Trophoblast cell (in vitro differentiated cells and primary cell): ENCODE measurements at regions not wholly inside any gene's neighbourhood (a gene's known extent, or its start where the extent isn't known, plus 50 kb on each side); places are given as distances from the start of the nearest gene placed in this dataset.

Experiments
- DNase-seq, 2 donors: peaks; one replicate each; pipeline ENCODE4 v3.0.0-alpha.2; 2016
- H2AFZ ChIP-seq: 2 replicates; pipeline ENCODE4 v1.6.1; 2013; ENCODE audit warnings: low read length, moderate library complexity, mild to moderate bottlenecking; ENCODE audit not compliant: insufficient read depth, poor library complexity
- H2AK5ac ChIP-seq: 2 replicates; pipeline ENCODE4 v1.6.1; 2013; ENCODE audit warnings: mild to moderate bottlenecking, low read length
- H2BK120ac ChIP-seq: 2 replicates; pipeline ENCODE4 v1.6.1; 2013; ENCODE audit warnings: low read length, mild to moderate bottlenecking, moderate library complexity; ENCODE audit not compliant: insufficient read depth, poor library complexity
- H2BK12ac ChIP-seq: 2 replicates; pipeline ENCODE4 v1.6.1; 2013; ENCODE audit warnings: mild to moderate bottlenecking, low read length, moderate library complexity
- H2BK5ac ChIP-seq: 2 replicates; pipeline ENCODE4 v1.6.1; 2013; ENCODE audit warnings: low read length, low read depth, moderate library complexity, mild to moderate bottlenecking; ENCODE audit not compliant: poor library complexity
- H3K14ac ChIP-seq: 2 replicates; pipeline ENCODE4 v1.6.1; 2013; ENCODE audit warnings: mild to moderate bottlenecking, low read length
- H3K18ac ChIP-seq: 2 replicates; pipeline ENCODE4 v1.6.1; 2013; ENCODE audit warnings: mild to moderate bottlenecking, low read length
- H3K23ac ChIP-seq: 2 replicates; pipeline ENCODE4 v1.6.1; 2013; ENCODE audit warnings: low read length
- H3K27ac ChIP-seq: 2 replicates; pipeline ENCODE4 v1.5.1; 2013; ENCODE audit warnings: low read depth, mild to moderate bottlenecking, inconsistent platforms, low read length, moderate library complexity
- H3K27me3 ChIP-seq: 2 replicates; pipeline ENCODE4 v1.6.1; 2013; ENCODE audit warnings: inconsistent platforms, mild to moderate bottlenecking, low read length, moderate library complexity; ENCODE audit not compliant: insufficient read depth
- H3K36me3 ChIP-seq, 2 experiments: 1 replicate in 1 of 2; 2 replicates in 1 of 2; pipeline ENCODE4 v1.6.1; 2013; ENCODE audit warnings: low read length in 2 of 2, mild to moderate bottlenecking in 2 of 2, moderate library complexity in 1 of 2; ENCODE audit not compliant: insufficient read depth in 2 of 2, control insufficient read depth in 1 of 2
- H3K4ac ChIP-seq: 2 replicates; pipeline ENCODE4 v1.6.1; 2013; ENCODE audit warnings: low read depth, mild to moderate bottlenecking, low read length, moderate library complexity
- H3K4me1 ChIP-seq, 2 experiments: 1 replicate in 1 of 2; 2 replicates in 1 of 2; pipeline ENCODE4 v1.6.1; 2013; ENCODE audit warnings: low read length in 2 of 2, mild to moderate bottlenecking in 2 of 2, moderate library complexity in 1 of 2; ENCODE audit not compliant: insufficient read depth in 2 of 2, control insufficient read depth in 1 of 2
- H3K4me2 ChIP-seq: 2 replicates; pipeline ENCODE4 v1.6.1; 2013; ENCODE audit warnings: inconsistent platforms, mild to moderate bottlenecking, low read length, moderate library complexity
- H3K4me3 ChIP-seq: 2 replicates; pipeline ENCODE4 v1.5.1; 2013; ENCODE audit warnings: mild to moderate bottlenecking, low read depth, low read length, inconsistent platforms
- H3K79me1 ChIP-seq: one replicate; pipeline ENCODE4 v1.6.1; 2013; ENCODE audit warnings: low read length
- H3K79me2 ChIP-seq: 2 replicates; pipeline ENCODE4 v1.6.1; 2013; ENCODE audit warnings: low read length, mild to moderate bottlenecking; ENCODE audit not compliant: control insufficient read depth, insufficient read depth, poor library complexity
- H3K9ac ChIP-seq: 2 replicates; pipeline ENCODE4 v1.6.1; 2013; ENCODE audit warnings: mild to moderate bottlenecking, low read length
- H3K9me3 ChIP-seq: 2 replicates; pipeline ENCODE4 v1.6.1; 2013; ENCODE audit warnings: low read depth, mild to moderate bottlenecking, control low read depth, inconsistent platforms, low read length; ENCODE audit not compliant: insufficient read depth
- H4K12ac ChIP-seq: 2 replicates; pipeline ENCODE4 v1.6.1; 2013; ENCODE audit warnings: low read depth, mild to moderate bottlenecking, low read length, moderate library complexity
- H4K8ac ChIP-seq: 2 replicates; pipeline ENCODE4 v1.6.1; 2013; ENCODE audit warnings: low read depth, mild to moderate bottlenecking, low read length, moderate library complexity
- H4K91ac ChIP-seq: one replicate; pipeline ENCODE4 v1.6.1; 2013; ENCODE audit warnings: low read depth, mild to moderate bottlenecking, low read length, moderate library complexity
- WGBS: extraction: QIAGEN DNeasy Blood & Tissue Kit; methylation state at CpG from one replicate; pipeline ENCODE4 v1.1.7; 2013; ENCODE audit warnings: missing lambda C conversion rate; ENCODE audit not compliant: insufficient read length, insufficient coverage; ENCODE audit errors: extremely low coverage; 5-methylcytosine and 5-hydroxymethylcytosine counted together

DNA sequence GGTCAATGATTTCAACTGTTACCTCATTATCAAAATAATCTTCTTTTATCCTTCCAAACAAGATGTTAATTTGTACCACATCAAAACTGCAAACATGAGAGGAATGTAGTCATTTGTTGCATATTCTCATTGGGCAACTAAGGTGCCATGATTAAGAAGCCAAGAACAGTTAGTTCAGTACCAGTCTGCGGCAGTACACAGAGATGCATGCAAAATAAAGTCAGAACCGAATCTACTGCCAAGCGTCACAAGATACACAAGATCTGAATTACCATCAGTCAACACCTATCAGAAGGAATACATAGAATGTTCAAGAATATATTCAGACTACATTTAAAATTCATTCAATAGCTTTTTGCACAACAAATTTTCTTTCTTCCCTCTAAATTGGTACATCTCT lies 127.6 kb upstream of the SPATA12 start:
- Histone ChIP-seq H3K9me3 (peaks cover 4% of the 10 kb centered on the region), H3K4me1 (peaks cover 9 to 14% of the 10 kb centered on the region in 2 experiments), H2AK5ac (no peak overlapping the region), H3K4me2 (no peak overlapping the region), H3K27ac (no peak overlapping the region), H3K23ac (no peak overlapping the region), H2AFZ (no peak overlapping the region), H3K18ac (no peak overlapping the region), H3K4me3 (no peak overlapping the region), H2BK5ac (no peak overlapping the region), H4K12ac (no peak overlapping the region), H3K27me3 (no peaks in the 10 kb centered on the region), H4K8ac (no peak overlapping the region), H3K9ac (no peak overlapping the region), H4K91ac (no peak overlapping the region), H3K4ac (no peak overlapping the region), H3K14ac (no peak overlapping the region), H3K79me1 (peaks cover 12% of the 10 kb centered on the region), H2BK12ac (no peak overlapping the region), H3K79me2 (peaks cover 2% of the 10 kb centered on the region), H3K36me3 (no peaks in the 10 kb centered on the region), H2BK120ac (no peak overlapping the region)
- DNase-seq: no peak
- WGBS: no CpG with 5 or more reads among the region's 3 CpGs

DNA sequence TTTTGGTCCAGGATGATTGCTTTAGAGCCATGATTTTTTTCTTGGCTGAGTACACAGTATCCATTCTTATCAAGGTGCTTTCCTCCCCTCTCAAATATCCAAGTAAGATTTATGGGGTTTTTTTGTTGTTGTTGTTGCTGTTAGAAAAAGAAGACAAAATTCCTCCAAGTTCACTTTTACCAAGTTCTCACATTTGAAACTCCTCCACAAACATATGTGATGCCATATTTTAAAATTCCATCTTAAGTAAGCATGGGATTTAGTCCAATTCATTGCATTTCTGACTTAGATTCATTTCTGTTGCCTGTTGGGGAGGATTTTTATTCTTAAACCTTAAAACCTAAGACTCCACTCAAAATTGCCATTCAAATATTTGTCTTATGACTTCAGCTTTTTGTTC lies 128.6 kb upstream of the SPATA12 start:
- no peak overlapping the region for H3K14ac ChIP-seq
- H4K12ac ChIP-seq: no peak overlapping the region
- no peak overlapping the region for H3K4me2 ChIP-seq
- peaks cover 10 to 19% of the 10 kb centered on the region in 2 experiments for H3K4me1 ChIP-seq
- H3K18ac ChIP-seq: no peak overlapping the region
- no peak overlapping the region for H2BK5ac ChIP-seq
- H3K36me3 ChIP-seq: no peaks in the 10 kb centered on the region
- H3K79me2 ChIP-seq: peaks cover 2% of the 10 kb centered on the region
- H3K9me3 ChIP-seq: peaks cover 4% of the 10 kb centered on the region
- no peak overlapping the region for H4K91ac ChIP-seq
- H2AK5ac ChIP-seq: no peak overlapping the region
- no peak overlapping the region for H2BK12ac ChIP-seq
- no peak overlapping the region for H4K8ac ChIP-seq
- no peak overlapping the region for H2AFZ ChIP-seq
- no peak overlapping the region for H3K9ac ChIP-seq
- H2BK120ac ChIP-seq: no peak overlapping the region
- no peak for DNase-seq
- no peak overlapping the region for H3K4me3 ChIP-seq
- no peaks in the 10 kb centered on the region for H3K27me3 ChIP-seq
- H3K79me1 ChIP-seq: peaks cover 12% of the 10 kb centered on the region
- no peak overlapping the region for H3K4ac ChIP-seq
- H3K23ac ChIP-seq: no peak overlapping the region
- H3K27ac ChIP-seq: no peak overlapping the region

DNA sequence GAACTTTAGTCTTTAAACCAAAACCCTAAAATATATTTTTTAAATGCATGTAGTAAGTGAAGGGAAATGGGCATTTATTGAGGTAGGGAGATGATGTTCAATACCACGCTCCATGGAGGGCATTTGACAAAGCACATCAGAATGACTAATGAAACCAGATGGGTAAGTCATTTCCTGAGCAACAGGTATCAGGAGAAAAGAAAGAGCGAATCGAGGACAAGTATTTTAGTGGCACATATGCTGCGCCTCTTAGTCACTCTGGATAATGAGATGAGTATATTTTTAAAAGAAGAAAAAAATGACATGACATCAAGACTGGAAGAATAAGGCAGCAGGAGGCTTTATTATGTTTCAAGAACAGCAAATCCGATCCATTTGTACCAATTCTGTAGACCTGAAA lies 129.0 kb upstream of the ARHGEF3 start:
- Histone ChIP-seq H3K36me3 (no peaks in the 10 kb centered on the region), H4K8ac (no peak overlapping the region), H3K23ac (no peak overlapping the region), H2BK5ac (no peak overlapping the region), H3K79me1 (peaks cover 17% of the 10 kb centered on the region), H3K4me1 (peaks cover 17 to 26% of the 10 kb centered on the region in 2 experiments), H3K4me3 (no peak overlapping the region), H3K79me2 (peaks cover 2% of the 10 kb centered on the region), H3K4ac (no peak overlapping the region), H2BK12ac (no peak overlapping the region), H3K27ac (no peak overlapping the region), H4K91ac (no peak overlapping the region), H3K9ac (no peak overlapping the region), H3K18ac (no peak overlapping the region), H3K9me3 (peaks cover 4% of the 10 kb centered on the region), H3K14ac (no peak overlapping the region), H2AK5ac (no peak overlapping the region), H2BK120ac (no peak overlapping the region), H4K12ac (no peak overlapping the region), H3K4me2 (no peak overlapping the region), H2AFZ (no peak overlapping the region), H3K27me3 (no peaks in the 10 kb centered on the region)
- WGBS: no CpG with 5 or more reads among the region's 5 CpGs
- peak in 1 of 2 donors; percentile 30 for DNase-seq

DNA sequence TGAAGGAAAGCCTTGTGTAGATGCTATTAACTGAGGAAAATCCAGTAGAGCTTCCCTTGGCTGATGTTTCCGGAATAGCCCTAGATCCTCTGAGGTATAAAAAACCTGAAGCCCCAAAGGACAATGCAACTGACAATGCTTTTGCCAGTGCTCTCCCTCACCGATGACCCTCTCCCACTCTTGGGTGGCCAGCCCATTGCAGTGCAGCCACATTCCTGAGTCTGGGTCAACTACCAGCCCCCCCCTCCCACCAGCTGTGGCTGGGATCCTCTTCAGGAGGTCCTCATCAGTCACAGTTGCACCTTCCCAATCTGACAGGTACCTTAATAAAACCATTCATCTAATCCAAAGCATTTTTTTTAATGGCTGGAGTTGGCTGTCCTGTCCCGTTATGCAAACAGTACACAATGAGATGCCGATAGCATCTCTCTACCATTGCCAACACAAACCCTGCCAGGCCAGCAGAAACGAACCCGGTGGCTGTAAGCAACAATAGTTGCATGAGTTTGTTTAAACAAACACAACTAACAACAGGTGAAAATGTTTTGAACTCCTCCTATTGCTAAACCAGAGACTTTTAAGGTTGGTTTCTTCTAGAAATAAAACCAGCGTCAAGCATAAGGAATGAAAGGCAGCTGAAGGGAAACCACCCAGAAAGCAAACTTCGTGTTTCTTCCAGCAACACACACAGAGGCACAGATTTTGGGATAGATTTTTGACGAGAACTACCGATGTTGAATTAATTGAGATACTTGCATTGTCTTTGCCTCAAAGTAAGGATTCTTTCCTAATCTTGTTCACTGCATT lies 128.3 kb upstream of the ARHGEF3 start:
- no peak overlapping the region for H4K12ac ChIP-seq
- no peak overlapping the region for H4K8ac ChIP-seq
- no CpG with 5 or more reads among the region's 10 CpGs for WGBS
- peak overlapping the region; percentile 51 for H4K91ac ChIP-seq
- DNase-seq: peak; percentile 11 to 40
- H3K79me2 ChIP-seq: peaks cover 2% of the 10 kb centered on the region
- H3K23ac ChIP-seq: no peak overlapping the region
- peak overlapping the region; percentile 43 for H2BK12ac ChIP-seq
- no peak overlapping the region for H3K4me2 ChIP-seq
- H3K9me3 ChIP-seq: peaks cover 4% of the 10 kb centered on the region
- H3K27ac ChIP-seq: no peak overlapping the region
- no peaks in the 10 kb centered on the region for H3K27me3 ChIP-seq
- H2BK5ac ChIP-seq: no peak overlapping the region
- H3K18ac ChIP-seq: no peak overlapping the region
- peaks cover 22% of the 10 kb centered on the region for H3K79me1 ChIP-seq
- H3K4me1 ChIP-seq: peaks cover 20 to 29% of the 10 kb centered on the region in 2 experiments
- H2AFZ ChIP-seq: no peak overlapping the region
- H3K36me3 ChIP-seq: no peaks in the 10 kb centered on the region
- H3K4me3 ChIP-seq: no peak overlapping the region
- H2BK120ac ChIP-seq: peak overlapping the region; percentile 58
- no peak overlapping the region for H3K9ac ChIP-seq
- peak overlapping the region; percentile 44 for H3K14ac ChIP-seq
- no peak overlapping the region for H3K4ac ChIP-seq
- peak overlapping the region; percentile 81 for H2AK5ac ChIP-seq
